ENCODE measurements at regions not wholly inside any gene's neighbourhood (a gene's known extent, or its start where the extent isn't known, plus 50 kb on each side); places are given as distances from the start of the nearest gene placed in this dataset.

DNA sequence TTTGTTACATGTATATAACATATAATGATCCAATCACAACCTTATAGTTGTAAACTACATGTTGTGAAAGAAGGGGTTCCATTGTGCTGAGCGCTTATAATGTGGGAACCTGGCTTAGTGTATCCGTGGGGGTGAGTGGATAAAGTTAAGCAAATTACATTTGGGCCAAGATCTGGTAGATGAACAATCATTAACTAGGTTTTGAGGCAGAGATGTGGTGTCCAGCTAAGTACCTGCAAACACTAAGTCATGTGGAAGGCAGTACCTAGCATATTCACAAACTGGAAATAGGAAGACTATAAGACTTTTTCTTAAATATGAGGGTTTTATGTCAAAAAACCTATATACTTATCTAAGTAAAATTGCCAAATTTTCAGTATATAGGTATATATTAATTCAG, 167.2 kb upstream of the PDE4B start:
- TF ChIP-seq, protein P1, sequence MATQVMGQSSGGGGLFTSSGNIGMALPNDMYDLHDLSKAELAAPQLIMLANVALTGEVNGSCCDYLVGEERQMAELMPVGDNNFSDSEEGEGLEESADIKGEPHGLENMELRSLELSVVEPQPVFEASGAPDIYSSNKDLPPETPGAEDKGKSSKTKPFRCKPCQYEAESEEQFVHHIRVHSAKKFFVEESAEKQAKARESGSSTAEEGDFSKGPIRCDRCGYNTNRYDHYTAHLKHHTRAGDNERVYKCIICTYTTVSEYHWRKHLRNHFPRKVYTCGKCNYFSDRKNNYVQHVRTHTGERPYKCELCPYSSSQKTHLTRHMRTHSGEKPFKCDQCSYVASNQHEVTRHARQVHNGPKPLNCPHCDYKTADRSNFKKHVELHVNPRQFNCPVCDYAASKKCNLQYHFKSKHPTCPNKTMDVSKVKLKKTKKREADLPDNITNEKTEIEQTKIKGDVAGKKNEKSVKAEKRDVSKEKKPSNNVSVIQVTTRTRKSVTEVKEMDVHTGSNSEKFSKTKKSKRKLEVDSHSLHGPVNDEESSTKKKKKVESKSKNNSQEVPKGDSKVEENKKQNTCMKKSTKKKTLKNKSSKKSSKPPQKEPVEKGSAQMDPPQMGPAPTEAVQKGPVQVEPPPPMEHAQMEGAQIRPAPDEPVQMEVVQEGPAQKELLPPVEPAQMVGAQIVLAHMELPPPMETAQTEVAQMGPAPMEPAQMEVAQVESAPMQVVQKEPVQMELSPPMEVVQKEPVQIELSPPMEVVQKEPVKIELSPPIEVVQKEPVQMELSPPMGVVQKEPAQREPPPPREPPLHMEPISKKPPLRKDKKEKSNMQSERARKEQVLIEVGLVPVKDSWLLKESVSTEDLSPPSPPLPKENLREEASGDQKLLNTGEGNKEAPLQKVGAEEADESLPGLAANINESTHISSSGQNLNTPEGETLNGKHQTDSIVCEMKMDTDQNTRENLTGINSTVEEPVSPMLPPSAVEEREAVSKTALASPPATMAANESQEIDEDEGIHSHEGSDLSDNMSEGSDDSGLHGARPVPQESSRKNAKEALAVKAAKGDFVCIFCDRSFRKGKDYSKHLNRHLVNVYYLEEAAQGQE (IDR thresholded peaks at IDR 0.05) = peak; percentile 20
- TF ChIP-seq, protein P2, sequence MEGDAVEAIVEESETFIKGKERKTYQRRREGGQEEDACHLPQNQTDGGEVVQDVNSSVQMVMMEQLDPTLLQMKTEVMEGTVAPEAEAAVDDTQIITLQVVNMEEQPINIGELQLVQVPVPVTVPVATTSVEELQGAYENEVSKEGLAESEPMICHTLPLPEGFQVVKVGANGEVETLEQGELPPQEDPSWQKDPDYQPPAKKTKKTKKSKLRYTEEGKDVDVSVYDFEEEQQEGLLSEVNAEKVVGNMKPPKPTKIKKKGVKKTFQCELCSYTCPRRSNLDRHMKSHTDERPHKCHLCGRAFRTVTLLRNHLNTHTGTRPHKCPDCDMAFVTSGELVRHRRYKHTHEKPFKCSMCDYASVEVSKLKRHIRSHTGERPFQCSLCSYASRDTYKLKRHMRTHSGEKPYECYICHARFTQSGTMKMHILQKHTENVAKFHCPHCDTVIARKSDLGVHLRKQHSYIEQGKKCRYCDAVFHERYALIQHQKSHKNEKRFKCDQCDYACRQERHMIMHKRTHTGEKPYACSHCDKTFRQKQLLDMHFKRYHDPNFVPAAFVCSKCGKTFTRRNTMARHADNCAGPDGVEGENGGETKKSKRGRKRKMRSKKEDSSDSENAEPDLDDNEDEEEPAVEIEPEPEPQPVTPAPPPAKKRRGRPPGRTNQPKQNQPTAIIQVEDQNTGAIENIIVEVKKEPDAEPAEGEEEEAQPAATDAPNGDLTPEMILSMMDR (IDR thresholded peaks at IDR 0.05; ENCODE audit: low read depth, low read length, missing input control) = no peak
- TF ChIP-seq, protein P3, sequence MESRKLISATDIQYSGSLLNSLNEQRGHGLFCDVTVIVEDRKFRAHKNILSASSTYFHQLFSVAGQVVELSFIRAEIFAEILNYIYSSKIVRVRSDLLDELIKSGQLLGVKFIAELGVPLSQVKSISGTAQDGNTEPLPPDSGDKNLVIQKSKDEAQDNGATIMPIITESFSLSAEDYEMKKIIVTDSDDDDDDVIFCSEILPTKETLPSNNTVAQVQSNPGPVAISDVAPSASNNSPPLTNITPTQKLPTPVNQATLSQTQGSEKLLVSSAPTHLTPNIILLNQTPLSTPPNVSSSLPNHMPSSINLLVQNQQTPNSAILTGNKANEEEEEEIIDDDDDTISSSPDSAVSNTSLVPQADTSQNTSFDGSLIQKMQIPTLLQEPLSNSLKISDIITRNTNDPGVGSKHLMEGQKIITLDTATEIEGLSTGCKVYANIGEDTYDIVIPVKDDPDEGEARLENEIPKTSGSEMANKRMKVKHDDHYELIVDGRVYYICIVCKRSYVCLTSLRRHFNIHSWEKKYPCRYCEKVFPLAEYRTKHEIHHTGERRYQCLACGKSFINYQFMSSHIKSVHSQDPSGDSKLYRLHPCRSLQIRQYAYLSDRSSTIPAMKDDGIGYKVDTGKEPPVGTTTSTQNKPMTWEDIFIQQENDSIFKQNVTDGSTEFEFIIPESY (IDR thresholded peaks at IDR 0.05) = no peak
- TF ChIP-seq RAD21 (IDR thresholded peaks at IDR 0.05) (peak in 1 of 2 donors; percentile 34), EGR1 (IDR thresholded peaks at IDR 0.05; ENCODE audit: low read depth in 2 of 2) (no peak)
- TF ChIP-seq, protein P4, sequence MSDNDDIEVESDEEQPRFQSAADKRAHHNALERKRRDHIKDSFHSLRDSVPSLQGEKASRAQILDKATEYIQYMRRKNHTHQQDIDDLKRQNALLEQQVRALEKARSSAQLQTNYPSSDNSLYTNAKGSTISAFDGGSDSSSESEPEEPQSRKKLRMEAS (IDR thresholded peaks at IDR 0.05) = no peak
